ENCODE measurements at regions not wholly inside any gene's neighbourhood (a gene's known extent, or its start where the extent isn't known, plus 50 kb on each side); places are given as distances from the start of the nearest gene placed in this dataset.

DNA sequence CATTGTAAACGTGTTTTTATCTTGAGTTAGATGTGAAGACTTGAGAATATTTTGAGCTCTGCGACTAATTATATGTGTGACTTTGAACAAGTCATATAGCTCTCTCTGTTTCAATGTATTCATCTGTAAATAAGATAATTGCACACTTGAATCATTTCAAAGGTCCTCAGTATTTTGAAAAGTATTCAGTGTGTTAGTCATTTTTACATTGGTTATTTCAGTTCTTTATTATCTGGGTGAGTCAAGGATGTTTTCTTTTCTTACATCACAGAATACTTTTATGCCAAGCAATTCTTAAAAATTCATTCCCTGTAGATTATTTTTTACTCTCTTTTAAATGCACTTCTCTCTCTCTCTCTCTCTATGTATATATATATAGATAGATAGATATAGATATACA, 1098.0 kb upstream of the ZEB2 start:
- H3K27me3 ChIP-seq (replicated peaks in 1 of 4; ENCODE audit: control extremely low read depth in 1 of 4, control insufficient read depth in 3 of 4, insufficient read depth in 4 of 4, low read length in 3 of 4): no peaks in the 10 kb centered on the region
- CTCF ChIA-PET: no interaction called here
- H3K4me1 Mint-ChIP-seq: no peaks in the 10 kb centered on the region
- H3K9me3 Mint-ChIP-seq (ENCODE audit: insufficient read depth): no peaks in the 10 kb centered on the region
- peaks cover 0 to 2% (median 0%) of the 10 kb centered on the region in 3 donors for H3K9me3 ChIP-seq (ENCODE audit: control extremely low read depth in 1 of 3, control insufficient read depth in 2 of 3, insufficient read depth in 1 of 3, low read length in 2 of 3)
- H3K79me2 ChIP-seq (ENCODE audit: control insufficient read depth, insufficient read depth, low read length): no peaks in the 10 kb centered on the region
- H3K4me2 ChIP-seq (replicated peaks; ENCODE audit: low read depth, low read length, poor library complexity, severe bottlenecking): no peak overlapping the region
- ATAC-seq (ENCODE audit: low read depth) (no peak), DNase-seq (no peak)
- H4K20me1 ChIP-seq (ENCODE audit: control insufficient read depth, insufficient read depth, low read length, poor library complexity, severe bottlenecking): no peaks in the 10 kb centered on the region
- no CpG with 5 or more reads among the region's 2 CpGs for WGBS (ENCODE audit: insufficient coverage)
- H3K4me3 ChIP-seq (ENCODE audit: control extremely low read depth in 1 of 5, extremely low read depth in 1 of 5, insufficient read depth in 1 of 5, low read depth in 2 of 5, low read length in 4 of 5): no peak overlapping the region
- no peak overlapping the region for H3K4me3 Mint-ChIP-seq
- no peak overlapping the region for H3K9ac ChIP-seq (ENCODE audit: low read length)
- no peak overlapping the region for H3K27ac ChIP-seq (ENCODE audit: low read length in 2 of 2)
- intact Hi-C loops (cut with micrococcal nuclease): no loop called here
- H3K27me3 Mint-ChIP-seq: no peaks in the 10 kb centered on the region
- H2AFZ ChIP-seq (ENCODE audit: insufficient read depth, low read depth, low read length, poor library complexity, severe bottlenecking): no peak overlapping the region
- POLR2A ChIA-PET: no interaction called here
- no peak overlapping the region for H3K27ac Mint-ChIP-seq
- H3K36me3 ChIP-seq (replicated peaks in 1 of 2; ENCODE audit: control extremely low read depth in 1 of 2, control insufficient read depth in 1 of 2, extremely low read depth in 1 of 2, insufficient read depth in 2 of 2, low read length in 1 of 2): no peaks in the 10 kb centered on the region
- TF ChIP-seq, protein P1, sequence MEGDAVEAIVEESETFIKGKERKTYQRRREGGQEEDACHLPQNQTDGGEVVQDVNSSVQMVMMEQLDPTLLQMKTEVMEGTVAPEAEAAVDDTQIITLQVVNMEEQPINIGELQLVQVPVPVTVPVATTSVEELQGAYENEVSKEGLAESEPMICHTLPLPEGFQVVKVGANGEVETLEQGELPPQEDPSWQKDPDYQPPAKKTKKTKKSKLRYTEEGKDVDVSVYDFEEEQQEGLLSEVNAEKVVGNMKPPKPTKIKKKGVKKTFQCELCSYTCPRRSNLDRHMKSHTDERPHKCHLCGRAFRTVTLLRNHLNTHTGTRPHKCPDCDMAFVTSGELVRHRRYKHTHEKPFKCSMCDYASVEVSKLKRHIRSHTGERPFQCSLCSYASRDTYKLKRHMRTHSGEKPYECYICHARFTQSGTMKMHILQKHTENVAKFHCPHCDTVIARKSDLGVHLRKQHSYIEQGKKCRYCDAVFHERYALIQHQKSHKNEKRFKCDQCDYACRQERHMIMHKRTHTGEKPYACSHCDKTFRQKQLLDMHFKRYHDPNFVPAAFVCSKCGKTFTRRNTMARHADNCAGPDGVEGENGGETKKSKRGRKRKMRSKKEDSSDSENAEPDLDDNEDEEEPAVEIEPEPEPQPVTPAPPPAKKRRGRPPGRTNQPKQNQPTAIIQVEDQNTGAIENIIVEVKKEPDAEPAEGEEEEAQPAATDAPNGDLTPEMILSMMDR (IDR thresholded peaks at IDR 0.05): no peak
- no peak for TF ChIP-seq EZH2 (IDR thresholded peaks at IDR 0.05; ENCODE audit: borderline replicate concordance, insufficient read depth, low read depth, low read length, poor library complexity, severe bottlenecking)
- H3K4me1 ChIP-seq (ENCODE audit: control insufficient read depth in 2 of 2, insufficient read depth in 2 of 2, low read length in 2 of 2): no peaks in the 10 kb centered on the region

DNA sequence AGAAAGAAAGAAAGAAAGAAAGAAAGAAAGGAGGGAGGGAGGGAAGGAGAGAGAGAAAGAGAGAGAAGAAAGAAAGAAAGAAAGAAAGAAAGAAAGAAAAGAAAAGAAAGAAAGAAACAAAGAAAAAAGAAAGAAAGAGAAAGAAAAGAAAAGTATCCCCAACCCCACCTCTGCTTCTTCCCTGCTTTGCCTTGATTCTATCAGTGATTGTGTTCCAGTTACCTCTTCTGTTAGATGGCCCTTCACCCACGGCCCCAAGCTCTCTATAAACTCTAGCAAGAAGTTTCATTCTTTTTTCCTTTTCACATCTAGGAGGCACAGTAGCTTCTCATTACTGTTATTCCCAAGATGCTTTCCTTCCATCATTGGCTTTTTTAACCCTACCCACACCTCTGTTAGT, 1097.5 kb upstream of the ZEB2 start:
- H3K4me1 Mint-ChIP-seq: no peaks in the 10 kb centered on the region
- Histone ChIP-seq H3K27ac (ENCODE audit: low read length in 2 of 2) (no peak overlapping the region), H3K79me2 (ENCODE audit: control insufficient read depth, insufficient read depth, low read length) (no peaks in the 10 kb centered on the region), H4K20me1 (ENCODE audit: control insufficient read depth, insufficient read depth, low read length, poor library complexity, severe bottlenecking) (no peaks in the 10 kb centered on the region), H3K4me2 (replicated peaks; ENCODE audit: low read depth, low read length, poor library complexity, severe bottlenecking) (no peak overlapping the region), H3K4me3 (ENCODE audit: control extremely low read depth in 1 of 5, extremely low read depth in 1 of 5, insufficient read depth in 1 of 5, low read depth in 2 of 5, low read length in 4 of 5) (no peak overlapping the region), H3K4me1 (ENCODE audit: control insufficient read depth in 2 of 2, insufficient read depth in 2 of 2, low read length in 2 of 2) (no peaks in the 10 kb centered on the region), H3K9me3 (ENCODE audit: control extremely low read depth in 1 of 3, control insufficient read depth in 2 of 3, insufficient read depth in 1 of 3, low read length in 2 of 3) (peaks cover 0 to 2% (median 0%) of the 10 kb centered on the region in 3 donors), H3K9ac (ENCODE audit: low read length) (no peak overlapping the region), H2AFZ (ENCODE audit: insufficient read depth, low read depth, low read length, poor library complexity, severe bottlenecking) (no peak overlapping the region), H3K27me3 (replicated peaks in 1 of 4; ENCODE audit: control extremely low read depth in 1 of 4, control insufficient read depth in 3 of 4, insufficient read depth in 4 of 4, low read length in 3 of 4) (no peaks in the 10 kb centered on the region), H3K36me3 (replicated peaks in 1 of 2; ENCODE audit: control extremely low read depth in 1 of 2, control insufficient read depth in 1 of 2, extremely low read depth in 1 of 2, insufficient read depth in 2 of 2, low read length in 1 of 2) (no peaks in the 10 kb centered on the region)
- POLR2A ChIA-PET: no interaction called here
- H3K9me3 Mint-ChIP-seq (ENCODE audit: insufficient read depth): no peaks in the 10 kb centered on the region
- no peak for TF ChIP-seq EZH2 (IDR thresholded peaks at IDR 0.05; ENCODE audit: borderline replicate concordance, insufficient read depth, low read depth, low read length, poor library complexity, severe bottlenecking)
- TF ChIP-seq, protein P1 (IDR thresholded peaks at IDR 0.05): no peak
- CTCF ChIA-PET: no interaction called here
- no peak for ATAC-seq (ENCODE audit: low read depth)
- intact Hi-C loops (cut with micrococcal nuclease): no loop called here
- DNase-seq: no peak
- no peaks in the 10 kb centered on the region for H3K27me3 Mint-ChIP-seq
- WGBS (ENCODE audit: insufficient coverage): 100% methylated on average over 1 of the region's 1 CpG
- H3K4me3 Mint-ChIP-seq: no peak overlapping the region
- no peak overlapping the region for H3K27ac Mint-ChIP-seq
